Thymus (tissue), 11 donors: ENCODE measurements at regions not wholly inside any gene's neighbourhood (a gene's known extent, or its start where the extent isn't known, plus 50 kb on each side); places are given as distances from the start of the nearest gene placed in this dataset.
"Not testable (repeated sequence)": the region's sequence is repeated elsewhere in the genome, so short reads cannot be mapped to it uniquely, and the experiment has no call there.

Experiments used
- DNase-seq, 9 donors: peaks; one replicate each; pipeline ENCODE4 v3.0.0-alpha.2; 2013; ENCODE audit warnings: low spot score in 9 of 9, low read depth in 6 of 9, missing footprints in 1 of 9
- H3K27ac ChIP-seq, 2 donors: one replicate each; pipeline ENCODE4 v1.5.1; 2013; ENCODE audit warnings: control low read depth in 1 of 2, low read depth in 1 of 2, low read length in 1 of 2, mild to moderate bottlenecking in 1 of 2, moderate library complexity in 1 of 2
- H3K27me3 ChIP-seq, 2 donors: one replicate each; pipeline ENCODE4 v1.5.1; 2013; ENCODE audit warnings: low read length in 1 of 2; ENCODE audit not compliant: control insufficient read depth in 2 of 2, insufficient read depth in 1 of 2
- H3K36me3 ChIP-seq, 2 donors: one replicate each; pipeline ENCODE4 v1.5.1; 2013; ENCODE audit warnings: low read length in 1 of 2, mild to moderate bottlenecking in 1 of 2, moderate library complexity in 1 of 2; ENCODE audit not compliant: control insufficient read depth in 2 of 2, insufficient read depth in 2 of 2
- H3K4me1 ChIP-seq, 2 donors: one replicate each; pipeline ENCODE4 v1.5.1; 2013; ENCODE audit warnings: low read length in 2 of 2; ENCODE audit not compliant: control insufficient read depth in 2 of 2, insufficient read depth in 2 of 2
- H3K4me3 ChIP-seq, 2 donors: one replicate each; pipeline ENCODE4 v1.5.1; 2013; ENCODE audit warnings: low read length in 2 of 2, control low read depth in 1 of 2, mild to moderate bottlenecking in 1 of 2
- H3K9me3 ChIP-seq, 2 donors: one replicate each; pipeline ENCODE4 v1.5.1; 2013; ENCODE audit warnings: low read length in 1 of 2, mild to moderate bottlenecking in 1 of 2; ENCODE audit not compliant: control insufficient read depth in 2 of 2, insufficient read depth in 1 of 2
- WGBS: extraction: QIAGEN DNeasy Blood & Tissue Kit; methylation state at CpG from one replicate; pipeline ENCODE4 v1.1.7; 2013; 5-methylcytosine and 5-hydroxymethylcytosine counted together
- donor health status: healthy.

GRCh38 chr15:20380199-20380598 is 161.4 kb downstream of the GOLGA6L6 start:
- WGBS: 90% methylated on average over 5 of the region's 5 CpGs
- H3K4me1 ChIP-seq, H3K9me3 ChIP-seq, H3K36me3 ChIP-seq, H3K27ac ChIP-seq, H3K4me3 ChIP-seq, DNase-seq, H3K27me3 ChIP-seq: not testable (repeated sequence)

GRCh38 chr15:20376872-20377271 is 164.7 kb downstream of the GOLGA6L6 start:
- 76% methylated on average over 5 of the region's 5 CpGs for WGBS
- H3K9me3 ChIP-seq: peaks cover 0 to 3% of the 10 kb centered on the region in 2 donors
- H3K27ac ChIP-seq: no peak overlapping the region
- H3K4me1 ChIP-seq: no peaks in the 10 kb centered on the region
- H3K27me3 ChIP-seq: no peaks in the 10 kb centered on the region
- DNase-seq: no peak
- H3K36me3 ChIP-seq: no peaks in the 10 kb centered on the region
- H3K4me3 ChIP-seq: no peak overlapping the region

DNA sequence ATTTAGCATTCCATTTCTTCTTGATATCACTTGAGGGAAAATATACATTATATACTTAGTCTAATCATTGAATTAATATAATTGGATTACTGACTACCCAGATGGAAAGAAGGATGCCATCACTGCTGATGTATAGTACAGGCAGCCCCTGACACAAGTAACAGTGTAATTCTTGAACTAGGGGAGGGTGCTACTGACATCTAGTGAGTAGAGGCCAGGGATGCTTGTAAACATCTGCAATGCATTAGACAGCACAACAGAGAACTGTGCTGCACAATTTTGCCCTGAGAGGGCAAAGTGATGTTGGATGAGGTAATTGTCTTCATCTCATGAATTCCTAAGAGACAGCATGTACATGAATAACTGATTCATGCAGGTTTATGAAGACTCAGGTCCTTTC is 169.2 kb downstream of the GOLGA6L6 start:
- H3K36me3 ChIP-seq, H3K4me3 ChIP-seq, H3K27ac ChIP-seq, DNase-seq, H3K9me3 ChIP-seq, H3K27me3 ChIP-seq, H3K4me1 ChIP-seq: not testable (repeated sequence)

DNA sequence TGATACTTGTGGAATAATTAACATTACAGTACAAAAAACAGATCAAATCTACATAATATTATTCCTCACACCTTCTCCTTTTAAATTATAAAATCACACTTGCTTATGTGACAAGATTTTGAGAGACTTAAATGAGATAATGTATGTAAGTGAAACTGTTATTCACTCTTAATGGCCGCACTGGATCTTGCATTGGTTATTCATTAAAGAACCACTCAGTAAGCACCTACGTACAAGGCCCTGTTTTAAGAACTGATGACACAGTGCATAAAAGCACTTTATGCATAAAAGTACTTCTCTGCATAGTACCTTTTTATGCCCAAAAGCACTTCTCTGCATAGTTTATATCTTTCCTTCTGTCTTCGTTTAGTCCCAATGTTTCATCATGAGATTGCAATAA is 172.1 kb downstream of the GOLGA6L6 start:
- Histone ChIP-seq H3K9me3 (no peaks in the 10 kb centered on the region), H3K27me3 (no peaks in the 10 kb centered on the region), H3K4me3 (no peak overlapping the region), H3K36me3 (no peaks in the 10 kb centered on the region), H3K27ac (no peak overlapping the region), H3K4me1 (no peaks in the 10 kb centered on the region)
- no peak for DNase-seq
- WGBS: 85% methylated on average over 3 of the region's 3 CpGs

DNA sequence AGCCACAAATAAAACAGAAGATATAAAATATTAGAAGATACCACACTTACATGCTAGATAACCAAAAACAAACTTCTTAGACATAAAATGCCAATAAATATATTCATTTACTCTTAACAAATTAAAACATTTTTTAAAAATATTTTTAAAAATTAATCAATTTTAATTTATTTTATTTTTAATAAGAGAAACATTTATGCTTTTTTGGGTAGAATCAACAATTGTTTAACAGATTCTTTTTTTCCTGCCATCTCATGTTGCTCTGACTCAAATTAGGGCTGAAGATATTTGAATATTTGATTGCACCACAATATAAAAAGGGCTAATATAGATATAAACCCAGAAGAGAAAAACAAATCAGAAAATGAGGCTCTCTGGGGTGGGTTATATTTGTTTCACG is 172.6 kb downstream of the GOLGA6L6 start:
- DNase-seq: no peak
- WGBS: 79% methylated on average over 1 of the region's 1 CpG
- Histone ChIP-seq H3K4me3 (no peak overlapping the region), H3K9me3 (no peaks in the 10 kb centered on the region), H3K36me3 (no peaks in the 10 kb centered on the region), H3K4me1 (no peaks in the 10 kb centered on the region), H3K27ac (no peak overlapping the region), H3K27me3 (no peaks in the 10 kb centered on the region)

DNA sequence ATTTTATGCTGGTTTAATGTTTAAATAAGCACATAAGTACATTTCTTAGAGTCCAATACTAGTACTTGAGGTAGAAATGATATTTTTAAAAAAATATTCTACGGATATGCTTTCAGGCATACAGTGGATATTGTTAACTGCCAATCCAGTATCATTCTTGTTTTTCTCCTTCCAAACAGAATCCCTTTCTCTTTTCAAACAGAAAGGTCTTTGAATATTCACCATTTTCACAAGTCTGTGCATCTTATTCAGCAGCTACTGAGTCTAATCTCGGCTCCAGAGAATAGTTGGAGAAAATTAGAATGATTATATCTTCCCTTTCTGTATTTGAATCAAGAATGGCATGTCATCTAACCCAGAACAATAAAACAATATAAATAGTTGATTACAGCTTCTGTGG is 174.5 kb downstream of the GOLGA6L6 start:
- Histone ChIP-seq H3K27ac (no peak overlapping the region), H3K4me3 (no peak overlapping the region), H3K27me3 (no peaks in the 10 kb centered on the region), H3K36me3 (no peaks in the 10 kb centered on the region), H3K4me1 (no peaks in the 10 kb centered on the region), H3K9me3 (no peaks in the 10 kb centered on the region)
- no peak for DNase-seq
- 80% methylated on average over 2 of the region's 2 CpGs for WGBS

DNA sequence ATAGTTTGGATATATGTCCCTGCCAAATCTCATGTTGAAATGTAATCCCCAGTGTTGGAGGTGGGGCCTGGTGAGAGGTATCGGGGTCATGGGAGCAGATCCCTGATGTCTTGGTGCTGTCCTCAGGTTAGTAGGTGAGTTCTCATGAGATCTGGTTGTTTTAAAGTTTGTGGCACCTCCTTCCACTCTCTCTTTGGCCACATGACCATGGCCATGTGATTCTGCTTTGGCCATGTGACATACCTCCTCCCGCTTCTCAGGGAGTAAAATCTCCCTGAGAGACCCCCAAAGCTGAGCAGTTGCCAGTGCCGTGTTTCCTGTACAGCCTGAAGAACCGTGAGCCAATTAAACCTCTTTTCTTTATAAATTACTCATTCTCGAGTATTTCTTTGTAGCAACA is 178.0 kb downstream of the GOLGA6L6 start:
- H3K4me3 ChIP-seq, H3K36me3 ChIP-seq, H3K9me3 ChIP-seq, H3K27ac ChIP-seq, H3K4me1 ChIP-seq, DNase-seq, H3K27me3 ChIP-seq: not testable (repeated sequence)
- 88% methylated on average over 5 of the region's 5 CpGs for WGBS

- H3K27me3 ChIP-seq: no peaks in the 10 kb centered on the region
- no peak for DNase-seq
These were observed 180.5 kb downstream of the GOLGA6L6 start for GRCh38 chr15:20361091-20361490.

DNA sequence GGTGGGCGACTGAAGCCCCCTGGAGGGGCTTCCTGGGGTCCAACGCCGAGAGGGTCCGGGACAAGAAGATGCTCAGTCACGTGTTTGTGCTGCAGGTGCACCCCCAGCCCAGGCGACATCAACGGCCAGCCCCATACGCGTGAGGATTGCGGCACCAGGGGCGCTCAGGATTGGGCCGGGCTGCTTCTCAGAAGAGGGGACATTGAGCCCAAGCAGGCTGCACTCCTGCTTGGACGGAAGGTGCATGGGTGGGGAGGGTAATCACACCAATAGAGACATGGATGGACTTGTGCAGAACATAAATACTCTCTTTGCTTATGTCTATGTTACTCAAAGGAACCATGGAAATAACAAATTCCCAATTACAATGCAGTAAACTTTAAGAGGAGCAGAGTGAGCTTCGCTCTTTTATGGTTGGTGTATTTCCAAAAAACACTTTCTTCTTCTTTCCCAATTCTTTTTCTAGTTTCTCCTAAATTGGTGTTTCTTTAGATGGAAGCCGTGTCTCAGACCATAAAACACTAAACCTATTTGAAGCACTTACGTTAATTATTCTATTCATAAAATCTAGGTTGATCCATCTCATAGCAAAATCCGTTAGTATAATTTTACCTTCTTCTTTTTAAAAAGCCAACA is 182.7 kb downstream of the GOLGA6L6 start:
- Histone ChIP-seq H3K27ac (no peak overlapping the region), H3K4me1 (no peaks in the 10 kb centered on the region), H3K36me3 (no peaks in the 10 kb centered on the region), H3K4me3 (no peak overlapping the region), H3K9me3 (peaks cover 1 to 28% of the 10 kb centered on the region in 2 donors), H3K27me3 (no peaks in the 10 kb centered on the region)
- no peak for DNase-seq
- WGBS: 84% methylated on average over 17 of the region's 17 CpGs

More at GRCh38 chr15:20361091-20361490, 180.5 kb downstream of the GOLGA6L6 start:
- no peaks in the 10 kb centered on the region for H3K36me3 ChIP-seq
- H3K4me1 ChIP-seq: no peaks in the 10 kb centered on the region
- H3K27ac ChIP-seq: no peak overlapping the region
- no peak overlapping the region for H3K4me3 ChIP-seq
- peaks cover 1 to 22% of the 10 kb centered on the region in 2 donors for H3K9me3 ChIP-seq
